B cell (primary cell): ENCODE measurements at regions not wholly inside any gene's neighbourhood (a gene's known extent, or its start where the extent isn't known, plus 50 kb on each side); places are given as distances from the start of the nearest gene placed in this dataset.

Experiments
- ATAC-seq: fragments of 200-7000 bp; cut with Tn5 transposase; one replicate; pipeline ENCODE4 v1.10.0; 2021; ENCODE audit warnings: low read depth, mild to moderate bottlenecking, moderate number of reproducible peaks, moderate library complexity
- CTCF ChIA-PET: fragments of 350-600 bp; sonication (Branson Sonifier 250); formaldehyde crosslinking; loops from one replicate; lab custom pipeline; 2021; ENCODE audit warnings: antibody characterized with exemption, inconsistent platforms; lab: Charles Lee
- POLR2A ChIA-PET: fragments of 350-600 bp; sonication (Branson Sonifier 250); formaldehyde crosslinking; loops from one replicate; lab custom pipeline; 2021; ENCODE audit warnings: antibody characterized with exemption; lab: Charles Lee
- DNase-seq: peaks from one replicate; pipeline ENCODE4 v3.0.0; 2013
- H2AFZ ChIP-seq: 2 replicates; pipeline ENCODE4 v1.6.1; 2012; ENCODE audit warnings: mild to moderate bottlenecking, low read depth, low read length; ENCODE audit not compliant: insufficient read depth, poor library complexity, severe bottlenecking
- H3K27ac ChIP-seq, 2 donors: 1 replicate in 1 of 2; 2 replicates in 1 of 2; pipeline ENCODE4 v1.5.1; 2012 to 2013; ENCODE audit warnings: low read length in 2 of 2, mild to moderate bottlenecking in 2 of 2, moderate library complexity in 1 of 2
- H3K27me3 ChIP-seq, 4 experiments: fragments of 200-600 bp in 1 of 4; sonication (generic) in 1 of 4; replicated peaks in 1 of 4; 1 replicate in 2 of 4; 2 replicates in 2 of 4; pipeline versions ENCODE4 v1.6.1 to v1.7.0; 2013 to 2016; ENCODE audit warnings: low read length in 3 of 4, mild to moderate bottlenecking in 2 of 4, mixed read lengths in 1 of 4, moderate library complexity in 1 of 4; ENCODE audit not compliant: insufficient read depth in 4 of 4, control insufficient read depth in 3 of 4; ENCODE audit errors: control extremely low read depth in 1 of 4
- H3K36me3 ChIP-seq, 2 experiments: replicated peaks in 1 of 2; 1 replicate in 1 of 2; 2 replicates in 1 of 2; pipeline versions ENCODE4 v1.6.1 to v1.7.1; 2013; ENCODE audit warnings: low read length in 1 of 2; ENCODE audit not compliant: insufficient read depth in 2 of 2, control insufficient read depth in 1 of 2; ENCODE audit errors: control extremely low read depth in 1 of 2, extremely low read depth in 1 of 2
- H3K4me1 ChIP-seq, 2 donors: fragments of 200-600 bp in 1 of 2; sonication (generic) in 1 of 2; 1 replicate in 1 of 2; 2 replicates in 1 of 2; pipeline versions ENCODE4 v1.5.1 to v1.6.1; 2013 to 2017; ENCODE audit warnings: low read length in 2 of 2; ENCODE audit not compliant: control insufficient read depth in 2 of 2, insufficient read depth in 2 of 2
- H3K4me2 ChIP-seq: replicated peaks from 2 replicates; pipeline ENCODE3; 2012; ENCODE audit warnings: mild to moderate bottlenecking, low read depth, low read length; ENCODE audit not compliant: poor library complexity, severe bottlenecking
- H3K4me3 ChIP-seq, 5 experiments: fragments of 200-600 bp in 1 of 5; sonication (generic) in 1 of 5; 1 replicate in 3 of 5; 2 replicates in 2 of 5; pipeline versions ENCODE4 v1.5.1 to v1.7.0; 2011 to 2016; ENCODE audit warnings: low read length in 4 of 5, mild to moderate bottlenecking in 4 of 5, low read depth in 2 of 5, control low read depth in 1 of 5, moderate library complexity in 1 of 5; ENCODE audit not compliant: insufficient read depth in 1 of 5; ENCODE audit errors: control extremely low read depth in 1 of 5, extremely low read depth in 1 of 5
- H3K79me2 ChIP-seq: fragments of 200-600 bp; sonication (generic); one replicate; pipeline ENCODE4 v1.6.0; 2016; ENCODE audit warnings: low read length; ENCODE audit not compliant: control insufficient read depth, insufficient read depth
- H3K9ac ChIP-seq: fragments of 200-600 bp; sonication (generic); 2 replicates; pipeline ENCODE4 v1.6.1; 2017; ENCODE audit warnings: mild to moderate bottlenecking, low read length, moderate library complexity
- H3K9me3 ChIP-seq, 3 donors: one replicate each; pipeline versions ENCODE4 v1.6.1 to v1.7.1; 2013; ENCODE audit warnings: low read length in 2 of 3; ENCODE audit not compliant: control insufficient read depth in 2 of 3, insufficient read depth in 1 of 3; ENCODE audit errors: control extremely low read depth in 1 of 3
- H4K20me1 ChIP-seq: 2 replicates; pipeline ENCODE4 v1.6.0; 2012; ENCODE audit warnings: mild to moderate bottlenecking, low read length; ENCODE audit not compliant: insufficient read depth, control insufficient read depth, poor library complexity, severe bottlenecking
- H3K27ac Mint-ChIP-seq: one replicate; pipeline ENCODE4 v1.8.0; 2021; ENCODE audit warnings: mixed read lengths
- H3K27me3 Mint-ChIP-seq: one replicate; pipeline ENCODE4 v1.8.0; 2021; ENCODE audit warnings: mixed read lengths
- H3K4me1 Mint-ChIP-seq: one replicate; pipeline ENCODE4 v1.8.0; 2021; ENCODE audit warnings: mixed read lengths
- H3K4me3 Mint-ChIP-seq: one replicate; pipeline ENCODE4 v1.8.0; 2021; ENCODE audit warnings: mixed read lengths
- H3K9me3 Mint-ChIP-seq: one replicate; pipeline ENCODE4 v1.8.0; 2022; ENCODE audit warnings: mixed read lengths; ENCODE audit not compliant: insufficient read depth
- EZH2 ChIP-seq: IDR thresholded peaks from 2 replicates; pipeline ENCODE4 v1.6.1; 2012; ENCODE audit warnings: borderline replicate concordance, low read depth, mild to moderate bottlenecking, moderate library complexity, low read length; ENCODE audit not compliant: insufficient read depth, poor library complexity, severe bottlenecking
- WGBS: methylation state at CpG from one replicate; pipeline ENCODE4 v1.1.5; 2013; ENCODE audit warnings: missing lambda C conversion rate; ENCODE audit not compliant: insufficient coverage; 5-methylcytosine and 5-hydroxymethylcytosine counted together
- intact Hi-C: fragments of 100-400 bp; cut with micrococcal nuclease; formaldehyde crosslinking; loops from one replicate; pipeline ENCODE4 v1.10.0; 2022
- TF ChIP-seq, protein P1 (sequence below): fragments of 200-600 bp; IDR thresholded peaks from one replicate; pipeline ENCODE4 v1.8.0; 2022; ENCODE audit warnings: antibody characterized with exemption, mild to moderate bottlenecking

DNA sequence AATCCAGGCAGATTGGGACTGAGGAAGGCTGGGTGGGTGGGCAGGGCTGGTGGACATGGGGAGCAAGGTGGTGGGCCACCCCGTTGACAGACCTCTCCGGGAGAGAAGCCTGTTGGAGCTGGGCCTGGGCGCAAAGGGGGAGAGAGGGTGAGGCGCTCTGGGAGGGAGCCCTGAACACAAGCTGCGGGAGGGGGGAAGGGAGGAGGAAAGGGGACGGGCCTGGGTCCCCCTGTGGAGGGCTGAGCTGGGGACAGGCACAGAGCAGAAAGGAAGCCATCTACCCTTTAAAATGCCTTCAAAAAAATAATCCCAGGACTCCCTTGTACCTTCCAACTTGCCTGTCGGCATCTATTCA is 161.8 kb downstream of the PSMG1 start:
- ATAC-seq (no peak), DNase-seq (no peak)
- no peak overlapping the region for H3K27ac ChIP-seq
- 74% methylated on average over 4 of the region's 7 CpGs for WGBS
- Mint-ChIP-seq H3K4me3 (no peak overlapping the region), H3K9me3 (peaks cover 3% of the 10 kb centered on the region), H3K27me3 (peaks cover 24% of the 10 kb centered on the region), H3K4me1 (peaks cover 11% of the 10 kb centered on the region), H3K27ac (no peak overlapping the region)
- ChIA-PET POLR2A (no interaction called here), CTCF (no interaction called here)
- no peaks in the 10 kb centered on the region for H3K36me3 ChIP-seq
- H3K4me3 ChIP-seq: no peak overlapping the region
- H3K27me3 ChIP-seq: peaks cover 0 to 8% (median 1%) of the 10 kb centered on the region in 4 experiments
- H3K9ac ChIP-seq: no peak overlapping the region
- H4K20me1 ChIP-seq: no peaks in the 10 kb centered on the region
- TF ChIP-seq, protein P1, sequence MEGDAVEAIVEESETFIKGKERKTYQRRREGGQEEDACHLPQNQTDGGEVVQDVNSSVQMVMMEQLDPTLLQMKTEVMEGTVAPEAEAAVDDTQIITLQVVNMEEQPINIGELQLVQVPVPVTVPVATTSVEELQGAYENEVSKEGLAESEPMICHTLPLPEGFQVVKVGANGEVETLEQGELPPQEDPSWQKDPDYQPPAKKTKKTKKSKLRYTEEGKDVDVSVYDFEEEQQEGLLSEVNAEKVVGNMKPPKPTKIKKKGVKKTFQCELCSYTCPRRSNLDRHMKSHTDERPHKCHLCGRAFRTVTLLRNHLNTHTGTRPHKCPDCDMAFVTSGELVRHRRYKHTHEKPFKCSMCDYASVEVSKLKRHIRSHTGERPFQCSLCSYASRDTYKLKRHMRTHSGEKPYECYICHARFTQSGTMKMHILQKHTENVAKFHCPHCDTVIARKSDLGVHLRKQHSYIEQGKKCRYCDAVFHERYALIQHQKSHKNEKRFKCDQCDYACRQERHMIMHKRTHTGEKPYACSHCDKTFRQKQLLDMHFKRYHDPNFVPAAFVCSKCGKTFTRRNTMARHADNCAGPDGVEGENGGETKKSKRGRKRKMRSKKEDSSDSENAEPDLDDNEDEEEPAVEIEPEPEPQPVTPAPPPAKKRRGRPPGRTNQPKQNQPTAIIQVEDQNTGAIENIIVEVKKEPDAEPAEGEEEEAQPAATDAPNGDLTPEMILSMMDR: no peak
- no peak for TF ChIP-seq EZH2
- no peak overlapping the region for H2AFZ ChIP-seq
- H3K4me2 ChIP-seq: no peak overlapping the region
- peaks cover 11 to 14% of the 10 kb centered on the region in 2 donors for H3K4me1 ChIP-seq
- no peaks in the 10 kb centered on the region for H3K79me2 ChIP-seq
- intact Hi-C loops: no loop called here
- H3K9me3 ChIP-seq: peaks cover 0 to 16% (median 0%) of the 10 kb centered on the region in 3 donors

- Histone ChIP-seq H3K27ac (no peak overlapping the region), H3K4me1 (peaks cover 11 to 20% of the 10 kb centered on the region in 2 donors), H4K20me1 (no peaks in the 10 kb centered on the region), H3K79me2 (no peaks in the 10 kb centered on the region), H3K9ac (no peak overlapping the region), H3K27me3 (peaks cover 0 to 8% (median 1%) of the 10 kb centered on the region in 4 experiments), H3K36me3 (no peaks in the 10 kb centered on the region), H3K4me2 (no peak overlapping the region), H2AFZ (no peak overlapping the region), H3K9me3 (peaks cover 0 to 12% (median 0%) of the 10 kb centered on the region in 3 donors), H3K4me3 (no peak overlapping the region)
- Mint-ChIP-seq H3K27me3 (peaks cover 20% of the 10 kb centered on the region), H3K9me3 (no peaks in the 10 kb centered on the region), H3K4me3 (no peak overlapping the region), H3K4me1 (peaks cover 15% of the 10 kb centered on the region), H3K27ac (no peak overlapping the region)
- no peak for TF ChIP-seq EZH2
- TF ChIP-seq, protein P1: no peak
- intact Hi-C loops: no loop called here
- WGBS: 49% methylated on average over 17 of the region's 17 CpGs
- ATAC-seq (no peak), DNase-seq (no peak)
- ChIA-PET CTCF (no interaction called here), POLR2A (no interaction called here)
Observed at GRCh38 chr21:39020751-39021477, 162.3 kb downstream of the PSMG1 start.
